ENCODE measurements at regions not wholly inside any gene's neighbourhood (a gene's known extent, or its start where the extent isn't known, plus 50 kb on each side); places are given as distances from the start of the nearest gene placed in this dataset.

- no peak for DNase-seq
Measured at GRCh38 chr1:234683861-234684632, 74.1 kb upstream of the IRF2BP2 start.

- DNase-seq = no peak
Measured at GRCh38 chr1:234683127-234683860, 73.3 kb upstream of the IRF2BP2 start.

DNA sequence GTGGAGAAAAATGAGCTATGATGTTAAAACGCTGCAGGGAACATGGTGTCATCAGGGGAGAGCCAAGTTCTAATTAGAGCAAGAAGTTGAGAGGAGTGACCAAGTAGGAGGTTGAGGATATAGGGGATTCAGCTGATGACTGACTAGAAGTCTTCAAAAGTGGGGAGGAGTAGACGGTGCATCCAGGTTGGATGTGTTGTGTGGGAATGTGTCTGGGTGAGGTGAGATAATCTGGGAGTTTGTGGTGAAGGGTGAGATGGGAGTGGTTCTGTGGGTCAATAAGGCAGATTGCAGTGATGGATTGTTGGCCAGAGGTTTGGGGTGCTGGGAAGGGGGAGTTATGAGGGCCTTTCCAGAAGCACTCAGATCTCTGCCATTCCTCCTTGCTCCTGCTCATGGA lies 72.0 kb upstream of the IRF2BP2 start:
- DNase-seq = no peak

- DNase-seq = no peak
Measured at GRCh38 chr1:234681065-234681464, 71.1 kb upstream of the IRF2BP2 start.

DNA sequence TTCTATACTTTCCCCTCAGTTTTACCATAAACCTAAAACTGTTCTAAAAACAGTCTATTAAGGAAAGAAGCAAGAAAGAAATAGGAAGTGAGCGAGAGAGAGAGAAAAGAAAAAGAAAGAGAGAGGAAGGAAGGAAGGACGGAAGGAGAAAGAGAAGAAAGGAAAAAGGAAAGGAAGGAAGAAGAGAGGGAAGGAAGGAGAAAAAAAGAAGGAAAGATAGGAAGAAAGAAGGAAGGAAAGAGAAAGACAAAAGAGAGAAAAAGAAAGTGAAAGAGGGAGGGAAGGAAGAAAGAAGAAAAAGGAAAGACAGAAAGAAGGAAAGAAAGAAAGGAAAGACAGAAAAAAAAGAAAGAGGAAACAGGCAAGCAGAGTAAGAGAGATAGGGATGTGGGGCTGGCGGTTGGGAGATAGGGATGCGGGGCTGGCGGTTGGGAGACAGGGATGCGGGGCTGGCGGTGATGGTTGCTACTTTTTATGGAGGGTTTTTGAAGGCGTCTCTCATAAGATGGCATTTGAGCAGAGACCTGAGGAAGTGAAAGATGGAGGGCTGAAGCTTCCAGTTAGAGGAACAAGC lies 70.4 kb upstream of the IRF2BP2 start:
- DNase-seq = no peak

DNA sequence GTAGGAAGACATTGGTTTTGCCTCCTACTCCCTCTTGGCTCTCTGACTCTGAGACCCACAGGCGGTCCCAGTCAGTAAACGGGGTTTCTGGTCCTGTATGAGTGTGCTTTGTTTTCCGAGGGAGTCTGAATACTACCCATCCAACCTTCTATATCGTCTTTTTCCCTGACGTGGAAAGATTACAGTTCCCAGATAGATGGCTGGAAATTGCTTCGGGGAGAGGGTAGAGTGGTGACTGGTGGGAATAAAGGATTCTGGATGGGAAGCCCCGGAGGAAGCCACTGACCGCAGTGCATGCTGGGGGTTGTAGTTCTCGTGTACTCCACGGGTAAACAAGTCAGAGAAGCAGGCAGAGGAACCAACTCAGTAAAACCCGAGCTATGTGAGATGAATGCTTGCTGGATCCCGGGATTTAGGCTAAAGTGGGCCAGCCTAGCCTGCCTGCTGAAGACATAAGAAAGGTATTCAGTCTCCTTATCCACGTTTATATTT lies 66.2 kb upstream of the IRF2BP2 start:
- DNase-seq = peak; percentile 22

GRCh38 chr1:234675572-234675971 lies 65.6 kb upstream of the IRF2BP2 start:
- DNase-seq = no peak

GRCh38 chr1:234675006-234675405 lies 65.0 kb upstream of the IRF2BP2 start:
- no peak for DNase-seq

- DNase-seq = no peak
Measured at GRCh38 chr1:234674218-234674815, 64.3 kb upstream of the IRF2BP2 start.

GRCh38 chr1:234672349-234673135 lies 62.6 kb upstream of the IRF2BP2 start:
- no peak for DNase-seq

GRCh38 chr1:234670967-234671626 lies 61.1 kb upstream of the IRF2BP2 start:
- DNase-seq = no peak

DNA sequence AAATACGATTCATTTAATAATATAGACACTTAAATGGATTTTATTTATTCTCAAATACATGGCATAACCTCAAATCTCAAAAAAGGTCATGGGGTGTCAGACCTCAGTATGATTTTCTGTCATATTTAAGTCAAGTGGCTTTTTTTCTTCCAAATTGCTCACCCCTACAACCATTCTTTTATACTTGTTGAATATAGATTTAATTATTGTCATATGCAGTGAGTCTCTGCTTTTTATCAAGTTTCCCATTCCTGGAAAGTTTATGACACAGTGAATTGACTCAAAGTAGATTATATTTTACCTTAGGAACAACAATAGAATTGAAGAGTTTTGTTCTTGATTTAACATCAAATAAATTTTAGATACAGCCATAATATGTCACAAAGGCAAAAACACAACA lies 59.5 kb upstream of the IRF2BP2 start:
- DNase-seq = no peak

DNA sequence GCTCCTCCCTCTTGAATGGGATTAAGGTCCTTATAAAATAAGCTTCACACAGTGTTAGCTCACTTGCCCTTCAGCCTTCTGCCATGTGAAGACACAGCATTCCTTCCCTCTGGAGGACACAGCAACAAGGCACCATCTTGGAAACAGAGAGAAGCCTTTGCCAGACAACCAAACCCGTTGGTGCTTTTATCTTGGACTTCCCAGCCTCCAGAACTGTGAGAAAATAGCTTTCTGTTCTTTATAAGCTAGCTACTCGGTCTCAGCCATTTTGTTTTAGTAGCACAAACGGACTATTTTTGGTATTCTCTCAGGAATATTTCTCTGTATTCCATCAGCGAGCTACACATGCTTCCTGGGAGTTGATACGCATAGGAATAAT lies 58.6 kb upstream of the IRF2BP2 start:
- DNase-seq = no peak

- DNase-seq = no peak
Measured at GRCh38 chr1:234667600-234668576, 57.9 kb upstream of the IRF2BP2 start.

DNA sequence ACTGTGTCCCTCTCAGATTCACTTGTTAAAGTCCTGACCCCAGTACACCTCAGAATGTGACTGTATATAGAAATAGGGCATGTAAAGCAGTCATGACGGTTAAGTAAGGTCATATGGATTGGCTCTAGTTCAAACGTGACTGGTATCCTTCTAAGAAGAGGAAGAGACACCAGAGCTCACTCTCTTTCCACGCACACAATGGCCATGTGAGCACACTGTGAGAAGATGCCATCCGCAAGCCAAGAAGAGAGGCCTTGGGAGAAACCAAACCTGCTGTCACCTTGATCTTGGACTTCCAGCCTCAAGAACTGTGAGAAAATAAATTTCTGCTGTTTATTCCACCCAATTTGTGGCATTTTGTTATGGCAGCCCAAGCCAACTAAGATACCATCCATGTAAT lies 56.8 kb upstream of the IRF2BP2 start:
- DNase-seq = no peak

- no peak for DNase-seq
Measured at GRCh38 chr1:234665975-234666605, 56.1 kb upstream of the IRF2BP2 start.

- DNase-seq = no peak
Measured at GRCh38 chr1:234662148-234662547, 52.2 kb upstream of the IRF2BP2 start.

DNA sequence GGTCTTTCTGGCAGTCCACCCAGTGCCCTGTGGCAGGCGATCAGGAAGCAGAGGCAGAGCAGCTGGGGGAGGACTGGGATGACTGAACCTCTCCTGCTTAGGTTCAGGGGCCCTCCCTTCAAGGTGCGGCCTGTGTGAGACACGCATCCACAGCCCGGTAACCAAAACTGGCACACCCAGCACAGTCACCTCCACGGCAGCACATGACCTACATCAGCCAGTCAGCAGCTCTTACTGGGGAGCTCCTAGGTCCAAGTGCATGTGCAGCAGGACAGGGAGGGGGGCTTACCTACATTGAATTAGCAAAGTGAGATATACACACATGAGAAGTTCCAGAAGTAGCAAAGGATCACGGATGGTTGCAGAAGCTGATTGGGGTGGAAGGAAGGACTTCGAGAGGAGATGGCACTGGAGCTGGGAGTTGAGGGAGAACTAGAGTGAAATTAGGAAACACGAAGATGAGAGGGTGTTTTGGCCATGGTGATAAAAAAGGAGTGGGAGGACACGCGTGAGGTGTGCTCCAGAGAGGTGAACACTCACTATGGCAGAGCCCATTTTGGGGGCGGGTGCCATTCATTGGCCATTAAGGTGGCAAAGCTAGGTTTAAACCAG lies 51.4 kb upstream of the IRF2BP2 start:
- no peak for DNase-seq

GRCh38 chr1:234660536-234661316 lies 50.7 kb upstream of the IRF2BP2 start:
- no peak for DNase-seq
